ENCODE measurements at regions not wholly inside any gene's neighbourhood (a gene's known extent, or its start where the extent isn't known, plus 50 kb on each side); places are given as distances from the start of the nearest gene placed in this dataset.

DNA sequence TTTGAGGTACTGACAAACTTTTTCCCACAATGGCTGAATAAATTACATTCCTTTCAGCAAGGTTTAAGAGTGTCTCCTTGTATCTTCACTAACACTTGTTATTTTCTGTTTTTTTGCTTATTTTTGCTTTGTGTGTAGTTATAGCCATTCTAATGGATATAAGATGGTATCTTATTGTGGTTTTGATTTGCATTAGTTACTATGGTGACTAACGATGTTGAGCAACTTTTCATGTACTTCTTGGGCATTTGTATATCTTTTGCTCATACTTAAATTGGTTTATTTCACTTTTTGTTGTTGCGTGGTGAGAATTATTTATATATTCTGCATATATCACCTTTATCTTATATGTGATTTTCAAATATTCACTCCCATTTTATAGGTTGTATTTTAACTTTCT is 79.9 kb upstream of the FSIP2 start:
- FAIRE-seq, result no peak
- Histone ChIP-seq H3K9me3 (replicated peaks; ENCODE audit: control insufficient read depth, insufficient read depth, low read depth, low read length) (peaks cover 1% of the 10 kb centered on the region; the same call in 1 of the 2 replicates), H3K9ac (ENCODE audit: insufficient read depth in 1 of 2, low read depth in 2 of 2, low read length in 2 of 2) (no peak overlapping the region), H3K4me3 (no peak overlapping the region), H3K27me3 (ENCODE audit: control insufficient read depth in 2 of 2, insufficient read depth in 2 of 2, low read length in 2 of 2) (no peaks in the 10 kb centered on the region), H3K36me3 (ENCODE audit: control insufficient read depth, insufficient read depth, low read length) (no peaks in the 10 kb centered on the region), H2AFZ (ENCODE audit: low read depth, low read length) (no peak overlapping the region), H3K9me1 (ENCODE audit: control insufficient read depth, insufficient read depth, low read length) (no peaks in the 10 kb centered on the region), H3K4me1 (replicated peaks in 1 of 2; ENCODE audit: control insufficient read depth in 2 of 2, insufficient read depth in 2 of 2, low read length in 2 of 2) (no peaks in the 10 kb centered on the region), H3K79me2 (ENCODE audit: control insufficient read depth, insufficient read depth, low read length) (no peaks in the 10 kb centered on the region), H3K27ac (ENCODE audit: extremely low read depth, low read depth, low read length) (no peak overlapping the region), H3K4me2 (ENCODE audit: insufficient read depth, low read length) (no peak overlapping the region), H4K20me1 (replicated peaks; ENCODE audit: control insufficient read depth, insufficient read depth, low read length) (no peaks in the 10 kb centered on the region)
- in situ Hi-C loops (cut with MboI), result no loop called here
- no TSS peak for BruUV-seq (replicated peaks)
- ChIA-PET CTCF (ENCODE audit: low intra/inter-chr PET ratio) (no interaction called here), POLR2A (no interaction called here)
- DNase-seq (ENCODE audit: extremely low read depth in 1 of 4, low spot score in 3 of 4), result no peak
- ATAC-seq, result no peak
- WGBS (ENCODE audit: insufficient coverage, low coverage, missing lambda C conversion rate), result 0% methylated on average over 2 of the region's 2 CpGs
- intact Hi-C loops (cut with micrococcal nuclease), result no loop called here
- TF ChIP-seq, protein P1, sequence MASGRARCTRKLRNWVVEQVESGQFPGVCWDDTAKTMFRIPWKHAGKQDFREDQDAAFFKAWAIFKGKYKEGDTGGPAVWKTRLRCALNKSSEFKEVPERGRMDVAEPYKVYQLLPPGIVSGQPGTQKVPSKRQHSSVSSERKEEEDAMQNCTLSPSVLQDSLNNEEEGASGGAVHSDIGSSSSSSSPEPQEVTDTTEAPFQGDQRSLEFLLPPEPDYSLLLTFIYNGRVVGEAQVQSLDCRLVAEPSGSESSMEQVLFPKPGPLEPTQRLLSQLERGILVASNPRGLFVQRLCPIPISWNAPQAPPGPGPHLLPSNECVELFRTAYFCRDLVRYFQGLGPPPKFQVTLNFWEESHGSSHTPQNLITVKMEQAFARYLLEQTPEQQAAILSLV (tag; IDR thresholded peaks at IDR 0.05), result no peak
- TF ChIP-seq SMAD3 (CRISPR knock-in tag; conservative IDR thresholded peaks at IDR 0.05) (no peak), MIER1 (IDR thresholded peaks at IDR 0.05; ENCODE audit: low read depth) (no peak), HNRNPLL (IDR thresholded peaks at IDR 0.05; ENCODE audit: low read depth, low read length, poor library complexity, severe bottlenecking) (no peak), CSDE1 (IDR thresholded peaks at IDR 0.05) (no peak), NR1H2 (CRISPR knock-in tag; IDR thresholded peaks at IDR 0.05) (no peak), ZNF232 (CRISPR knock-in tag; IDR thresholded peaks at IDR 0.05) (no peak), ZC3H8 (IDR thresholded peaks at IDR 0.05) (no peak), CREB1 (IDR thresholded peaks at IDR 0.05) (no peak), CREB1 (CRISPR knock-in tag; IDR thresholded peaks at IDR 0.05) (no peak), MECOM (CRISPR knock-in tag; IDR thresholded peaks at IDR 0.05) (no peak)
- TF ChIP-seq, protein P2, sequence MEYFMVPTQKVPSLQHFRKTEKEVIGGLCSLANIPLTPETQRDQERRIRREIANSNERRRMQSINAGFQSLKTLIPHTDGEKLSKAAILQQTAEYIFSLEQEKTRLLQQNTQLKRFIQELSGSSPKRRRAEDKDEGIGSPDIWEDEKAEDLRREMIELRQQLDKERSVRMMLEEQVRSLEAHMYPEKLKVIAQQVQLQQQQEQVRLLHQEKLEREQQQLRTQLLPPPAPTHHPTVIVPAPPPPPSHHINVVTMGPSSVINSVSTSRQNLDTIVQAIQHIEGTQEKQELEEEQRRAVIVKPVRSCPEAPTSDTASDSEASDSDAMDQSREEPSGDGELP (CRISPR knock-in tag; IDR thresholded peaks at IDR 0.05; ENCODE audit: borderline replicate concordance), result no peak
